ENCODE measurements at regions not wholly inside any gene's neighbourhood (a gene's known extent, or its start where the extent isn't known, plus 50 kb on each side); places are given as distances from the start of the nearest gene placed in this dataset.

GRCh38 chr1:68889471-68889870 is 392.6 kb upstream of the DEPDC1 start (continued):
- TF ChIP-seq REST (IDR thresholded peaks at IDR 0.05), result no peak

- Histone ChIP-seq H3K9me3 (ENCODE audit: control insufficient read depth in 4 of 4, low read length in 3 of 4) (no peaks in the 10 kb centered on the region), H3K4me3 (ENCODE audit: low read depth in 1 of 3, low read length in 3 of 3) (no peak overlapping the region), H3K4me1 (ENCODE audit: control insufficient read depth in 4 of 4, insufficient read depth in 4 of 4, low read length in 3 of 4) (no peaks in the 10 kb centered on the region), H3K27me3 (ENCODE audit: control insufficient read depth in 4 of 4, insufficient read depth in 4 of 4, low read length in 3 of 4) (no peaks in the 10 kb centered on the region), H3K9ac (ENCODE audit: low read depth in 1 of 2, low read length in 2 of 2) (no peak overlapping the region), H3K27ac (ENCODE audit: low read depth in 1 of 2, low read length in 2 of 2) (no peak overlapping the region), H3K36me3 (ENCODE audit: control insufficient read depth in 4 of 4, insufficient read depth in 3 of 4, low read depth in 1 of 4, low read length in 3 of 4) (no peaks in the 10 kb centered on the region)
- no peak for TF ChIP-seq REST (IDR thresholded peaks at IDR 0.05)
- no peak for DNase-seq (ENCODE audit: low spot score)
- WGBS, result 91% methylated on average over 3 of the region's 3 CpGs
Measured at GRCh38 chr1:68890736-68891135, 393.9 kb upstream of the DEPDC1 start.

GRCh38 chr1:68904477-68904876 is 407.6 kb upstream of the DEPDC1 start:
- no peak for DNase-seq (ENCODE audit: low spot score)
- H3K27ac ChIP-seq (ENCODE audit: low read depth in 1 of 2, low read length in 2 of 2), result no peak overlapping the region
- no peak for TF ChIP-seq REST (IDR thresholded peaks at IDR 0.05)
- TF ChIP-seq FOXA1 (IDR thresholded peaks at IDR 0.05), result no peak
- TF ChIP-seq ZBTB33 (IDR thresholded peaks at IDR 0.05), result no peak
- no peak for TF ChIP-seq SP1 (IDR thresholded peaks at IDR 0.05)
- TF ChIP-seq EGR1 (IDR thresholded peaks at IDR 0.05; ENCODE audit: low read depth in 2 of 2), result no peak
- TF ChIP-seq GABPA (IDR thresholded peaks at IDR 0.05 in 1 of 2, conservative IDR thresholded peaks at IDR 0.05 in 1 of 2), result no peak
- TF ChIP-seq CTCF (IDR thresholded peaks at IDR 0.05; ENCODE audit: low read depth, low read length, missing input control), result no peak
- TF ChIP-seq HNF4G (IDR thresholded peaks at IDR 0.05), result no peak
- no peak for TF ChIP-seq NR2F2 (IDR thresholded peaks at IDR 0.05)
- no peak for TF ChIP-seq HNF4A (conservative IDR thresholded peaks at IDR 0.05)
- TF ChIP-seq RAD21 (IDR thresholded peaks at IDR 0.05), result no peak
- TF ChIP-seq TAF1 (conservative IDR thresholded peaks at IDR 0.05), result no peak
- TF ChIP-seq ATF3 (IDR thresholded peaks at IDR 0.05), result no peak
- TF ChIP-seq MAX (IDR thresholded peaks at IDR 0.05), result no peak
- no peak for TF ChIP-seq YY1 (IDR thresholded peaks at IDR 0.05)
- 80% methylated on average over 3 of the region's 3 CpGs for WGBS
- H3K9me3 ChIP-seq (ENCODE audit: control insufficient read depth in 4 of 4, low read length in 3 of 4), result no peaks in the 10 kb centered on the region
- no peaks in the 10 kb centered on the region for H3K4me1 ChIP-seq (ENCODE audit: control insufficient read depth in 4 of 4, insufficient read depth in 4 of 4, low read length in 3 of 4)
- no peak overlapping the region for H3K9ac ChIP-seq (ENCODE audit: low read depth in 1 of 2, low read length in 2 of 2)
- no peaks in the 10 kb centered on the region for H3K36me3 ChIP-seq (ENCODE audit: control insufficient read depth in 4 of 4, insufficient read depth in 3 of 4, low read depth in 1 of 4, low read length in 3 of 4)
- no peak overlapping the region for H3K4me3 ChIP-seq (ENCODE audit: low read depth in 1 of 3, low read length in 3 of 3)
- H3K27me3 ChIP-seq (ENCODE audit: control insufficient read depth in 4 of 4, insufficient read depth in 4 of 4, low read length in 3 of 4), result no peaks in the 10 kb centered on the region
